Mesenchymal stem cell (in vitro differentiated cells and primary cell): ENCODE measurements at regions not wholly inside any gene's neighbourhood (a gene's known extent, or its start where the extent isn't known, plus 50 kb on each side); places are given as distances from the start of the nearest gene placed in this dataset.

Experiments used
- DNase-seq: peaks from one replicate; pipeline ENCODE4 v3.0.0-alpha.2; 2013
- H2AFZ ChIP-seq: one replicate; pipeline ENCODE4 v1.6.1; 2013; ENCODE audit warnings: low read depth, mild to moderate bottlenecking, control low read depth, inconsistent platforms, low read length, moderate library complexity
- H2AK5ac ChIP-seq: 2 replicates; pipeline ENCODE4 v1.6.1; 2013; ENCODE audit warnings: low read length, moderate library complexity, mild to moderate bottlenecking, inconsistent platforms; ENCODE audit not compliant: severe bottlenecking
- H2BK120ac ChIP-seq: one replicate; pipeline ENCODE4 v1.6.1; 2013; ENCODE audit warnings: low read depth, mild to moderate bottlenecking, inconsistent platforms, low read length, moderate library complexity
- H2BK12ac ChIP-seq, 2 experiments: one replicate each; pipeline ENCODE4 v1.6.1; 2013; ENCODE audit warnings: inconsistent platforms in 2 of 2, low read length in 2 of 2, mild to moderate bottlenecking in 2 of 2, moderate library complexity in 2 of 2, control low read depth in 1 of 2
- H2BK15ac ChIP-seq: one replicate; pipeline ENCODE4 v1.6.1; 2013; ENCODE audit warnings: mild to moderate bottlenecking, low read depth, inconsistent platforms; ENCODE audit not compliant: poor library complexity, severe bottlenecking
- H2BK5ac ChIP-seq: 2 replicates; pipeline ENCODE4 v1.6.1; 2013; ENCODE audit warnings: low read depth, mild to moderate bottlenecking, low read length, control low read depth, inconsistent platforms; ENCODE audit not compliant: poor library complexity, severe bottlenecking
- H3K14ac ChIP-seq, 2 experiments: one replicate each; pipeline ENCODE4 v1.6.1; 2013; ENCODE audit warnings: inconsistent platforms in 2 of 2, low read length in 2 of 2, control low read depth in 1 of 2, mild to moderate bottlenecking in 1 of 2, moderate library complexity in 1 of 2
- H3K18ac ChIP-seq, 2 experiments: one replicate each; pipeline ENCODE4 v1.6.1; 2013; ENCODE audit warnings: inconsistent platforms in 2 of 2, low read length in 2 of 2, control low read depth in 1 of 2, low read depth in 1 of 2, mild to moderate bottlenecking in 1 of 2
- H3K23ac ChIP-seq, 2 experiments: one replicate each; pipeline ENCODE4 v1.6.1; 2013; ENCODE audit warnings: inconsistent platforms in 2 of 2, low read length in 2 of 2, mild to moderate bottlenecking in 2 of 2, moderate library complexity in 2 of 2, control low read depth in 1 of 2
- H3K27ac ChIP-seq: 2 replicates; pipeline ENCODE4 v1.5.1; 2013; ENCODE audit warnings: mild to moderate bottlenecking, moderate library complexity, low read length, control low read depth, inconsistent platforms; ENCODE audit not compliant: poor library complexity, severe bottlenecking
- H3K27me3 ChIP-seq, 2 experiments: 2 replicates each; pipeline versions ENCODE4 v1.6.1 to v1.7.0; 2013; ENCODE audit warnings: low read length in 2 of 2, mild to moderate bottlenecking in 2 of 2, moderate library complexity in 2 of 2, control low read depth in 1 of 2, inconsistent platforms in 1 of 2; ENCODE audit not compliant: control insufficient read depth in 1 of 2, insufficient read depth in 1 of 2
- H3K36me3 ChIP-seq, 2 experiments: 2 replicates each; pipeline versions ENCODE4 v1.6.1 to v1.7.0; 2013; ENCODE audit warnings: low read length in 2 of 2, control low read depth in 1 of 2, inconsistent platforms in 1 of 2, low read depth in 1 of 2, mild to moderate bottlenecking in 1 of 2; ENCODE audit not compliant: insufficient read depth in 2 of 2, control insufficient read depth in 1 of 2
- H3K4ac ChIP-seq, 2 experiments: one replicate each; pipeline ENCODE4 v1.6.1; 2013; ENCODE audit warnings: inconsistent platforms in 2 of 2, low read length in 2 of 2, mild to moderate bottlenecking in 2 of 2, moderate library complexity in 2 of 2, control low read depth in 1 of 2, low read depth in 1 of 2
- H3K4me1 ChIP-seq: 2 replicates; pipeline ENCODE4 v1.6.1; 2013; ENCODE audit warnings: low read depth, low read length, control low read depth; ENCODE audit not compliant: control insufficient read depth, insufficient read depth
- H3K4me2 ChIP-seq: 2 replicates; pipeline ENCODE4 v1.6.1; 2013; ENCODE audit warnings: low read length, mild to moderate bottlenecking, inconsistent platforms; ENCODE audit not compliant: poor library complexity, severe bottlenecking
- H3K4me3 ChIP-seq, 2 experiments: 2 replicates each; pipeline versions ENCODE4 v1.5.1 to v1.7.0; 2013; ENCODE audit warnings: low read length in 2 of 2, mild to moderate bottlenecking in 2 of 2, control low read depth in 1 of 2, low read depth in 1 of 2; ENCODE audit not compliant: insufficient read depth in 1 of 2
- H3K79me1 ChIP-seq: replicated peaks from 2 replicates; pipeline ENCODE4 v1.6.1; 2013; ENCODE audit warnings: mild to moderate bottlenecking, control low read depth, low read length, inconsistent platforms; ENCODE audit not compliant: poor library complexity, severe bottlenecking
- H3K9ac ChIP-seq: 2 replicates; pipeline ENCODE4 v1.7.0; 2013; ENCODE audit warnings: mild to moderate bottlenecking, low read length, moderate library complexity
- H3K9me3 ChIP-seq: 2 replicates; pipeline ENCODE4 v1.7.0; 2013; ENCODE audit warnings: mild to moderate bottlenecking, low read length; ENCODE audit not compliant: control insufficient read depth
- H4K8ac ChIP-seq: one replicate; pipeline ENCODE4 v1.6.1; 2013; ENCODE audit warnings: inconsistent platforms, mild to moderate bottlenecking, low read length, moderate library complexity
- H4K91ac ChIP-seq: one replicate; pipeline ENCODE4 v1.6.1; 2013; ENCODE audit warnings: mild to moderate bottlenecking, low read length, inconsistent platforms
- WGBS: methylation state at CpG from one replicate; pipeline ENCODE4 v1.1.7; 2013; ENCODE audit warnings: mixed read lengths; 5-methylcytosine and 5-hydroxymethylcytosine counted together

DNA sequence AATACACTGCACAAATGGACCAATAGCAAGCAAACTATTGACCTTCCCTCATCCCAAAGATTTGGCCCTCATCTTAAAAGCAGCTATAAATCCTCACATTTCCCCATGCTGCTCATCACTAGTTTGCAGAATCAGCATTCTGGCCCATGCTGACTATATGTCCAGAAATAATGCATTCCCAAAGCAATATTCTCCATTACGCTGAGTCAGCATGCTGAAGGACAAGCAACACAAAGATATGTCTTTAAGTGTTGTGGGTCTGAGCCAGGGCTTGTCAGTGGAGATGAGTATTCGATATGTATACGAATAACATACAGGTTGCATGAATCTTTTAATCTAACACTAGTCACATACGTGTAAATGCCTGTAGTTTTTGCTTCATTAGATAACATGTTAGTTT is 1045.0 kb upstream of the DDX18 start:
- Histone ChIP-seq H3K14ac (no peak overlapping the region), H2AK5ac (no peak overlapping the region), H3K4me1 (no peaks in the 10 kb centered on the region), H2BK15ac (no peak overlapping the region), H3K4ac (no peak overlapping the region), H3K18ac (no peak overlapping the region), H3K9ac (no peak overlapping the region), H4K91ac (no peak overlapping the region), H2BK12ac (no peak overlapping the region), H3K79me1 (no peaks in the 10 kb centered on the region), H3K9me3 (peaks cover 9% of the 10 kb centered on the region), H3K27me3 (no peaks in the 10 kb centered on the region), H3K23ac (no peak overlapping the region), H2BK120ac (no peak overlapping the region), H3K4me3 (no peak overlapping the region), H3K36me3 (no peaks in the 10 kb centered on the region), H4K8ac (no peak overlapping the region), H3K4me2 (no peak overlapping the region), H2BK5ac (no peak overlapping the region), H3K27ac (no peak overlapping the region), H2AFZ (no peak overlapping the region)
- 89% methylated on average over 2 of the region's 4 CpGs for WGBS
- no peak for DNase-seq

DNA sequence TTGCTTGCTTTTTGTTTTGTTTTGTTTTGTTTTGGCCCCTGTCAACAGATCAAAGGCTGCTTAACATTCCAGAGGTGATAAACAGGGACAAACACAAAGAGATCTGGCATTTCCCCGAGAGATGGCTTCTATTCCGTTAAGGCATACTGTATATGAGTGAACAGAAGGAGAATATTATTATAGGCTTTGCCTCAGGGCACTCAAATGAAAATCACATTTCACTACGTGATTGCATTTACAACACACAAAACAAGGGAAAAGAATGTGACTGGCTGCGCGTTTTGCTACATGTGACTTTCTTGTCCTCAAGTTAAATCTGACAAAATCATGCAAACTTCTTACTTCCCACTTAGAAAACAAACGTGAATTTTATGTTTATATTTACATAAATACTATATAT is 1037.9 kb upstream of the DDX18 start:
- Histone ChIP-seq H3K4ac (no peak overlapping the region), H3K4me3 (no peak overlapping the region)

DNA sequence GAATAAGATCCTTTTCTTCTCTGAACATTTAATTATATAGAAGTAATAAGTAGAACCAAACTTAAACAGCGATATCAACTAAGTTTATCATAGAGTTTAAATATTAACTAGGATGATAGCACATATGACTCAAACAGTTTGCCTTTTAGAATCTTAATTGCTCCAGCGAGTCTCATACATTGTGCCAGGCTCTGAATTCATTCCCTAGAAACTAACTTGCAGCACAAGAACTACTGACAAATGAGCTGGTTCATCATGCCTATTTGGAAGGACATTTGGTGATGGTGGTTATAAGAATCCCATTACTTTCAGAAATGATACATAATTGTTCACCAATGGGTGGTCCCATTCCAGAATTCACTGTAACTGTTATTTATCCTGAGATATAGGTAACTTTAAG is 1026.6 kb upstream of the DDX18 start:
- Histone ChIP-seq H3K18ac (no peak overlapping the region), H3K4me3 (no peak overlapping the region), H3K27ac (no peak overlapping the region), H2BK12ac (no peak overlapping the region), H3K9ac (no peak overlapping the region), H3K36me3 (no peaks in the 10 kb centered on the region), H3K79me1 (no peaks in the 10 kb centered on the region), H3K4ac (no peak overlapping the region), H2AFZ (no peak overlapping the region), H3K27me3 (no peaks in the 10 kb centered on the region), H3K4me2 (no peak overlapping the region), H2BK15ac (no peak overlapping the region), H2BK5ac (no peak overlapping the region), H2AK5ac (no peak overlapping the region), H3K4me1 (no peaks in the 10 kb centered on the region), H2BK120ac (no peak overlapping the region), H3K14ac (no peak overlapping the region), H3K23ac (no peak overlapping the region), H4K91ac (no peak overlapping the region), H3K9me3 (peaks cover 15% of the 10 kb centered on the region), H4K8ac (no peak overlapping the region)
- no peak for DNase-seq
- WGBS, result no CpG with 5 or more reads among the region's 2 CpGs

More for the DNA sequence above, 1037.9 kb upstream of the DDX18 start:
- no peak overlapping the region for H3K18ac ChIP-seq
- no peak overlapping the region for H2BK120ac ChIP-seq
- no peak for DNase-seq
- no peak overlapping the region for H2AFZ ChIP-seq
- H2BK15ac ChIP-seq, result no peak overlapping the region
- H3K9ac ChIP-seq, result no peak overlapping the region
- H3K4me2 ChIP-seq, result no peak overlapping the region
- no peak overlapping the region for H2BK12ac ChIP-seq
- no peak overlapping the region for H2AK5ac ChIP-seq
- no peaks in the 10 kb centered on the region for H3K79me1 ChIP-seq
- no peak overlapping the region for H4K91ac ChIP-seq
- no peaks in the 10 kb centered on the region for H3K27me3 ChIP-seq
- WGBS, result 91% methylated on average over 2 of the region's 6 CpGs
- no peaks in the 10 kb centered on the region for H3K4me1 ChIP-seq
- peaks cover 6% of the 10 kb centered on the region for H3K9me3 ChIP-seq
- no peak overlapping the region for H3K23ac ChIP-seq
- no peak overlapping the region for H4K8ac ChIP-seq
- H3K27ac ChIP-seq, result no peak overlapping the region
- no peak overlapping the region for H2BK5ac ChIP-seq
- H3K14ac ChIP-seq, result no peak overlapping the region
- no peaks in the 10 kb centered on the region for H3K36me3 ChIP-seq

DNA sequence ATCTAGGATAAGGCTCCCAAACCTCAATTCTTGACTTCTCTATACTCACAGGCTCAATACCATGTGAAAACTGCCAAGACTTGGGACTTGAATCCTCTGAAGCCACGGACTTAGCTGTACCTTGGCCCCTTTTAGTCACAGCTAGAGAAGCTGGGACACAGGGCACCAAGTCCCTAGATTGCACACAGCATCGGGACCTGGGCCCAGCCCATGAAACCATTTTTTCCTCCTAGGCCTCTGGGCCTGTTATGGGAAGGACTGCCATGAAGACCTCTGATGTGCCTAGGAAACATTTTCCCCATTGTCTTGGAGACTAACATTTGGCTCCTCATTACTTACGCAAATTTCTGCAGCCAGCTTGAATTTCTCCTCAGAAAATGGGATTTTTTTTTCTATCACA is 1011.8 kb upstream of the DDX18 start:
- H3K14ac ChIP-seq, result no peak overlapping the region
- no peak overlapping the region for H3K4me3 ChIP-seq
- H3K27me3 ChIP-seq, result no peaks in the 10 kb centered on the region
- no peak overlapping the region for H2AFZ ChIP-seq
- WGBS, result 64% methylated on average over 3 of the region's 3 CpGs
- H3K18ac ChIP-seq, result no peak overlapping the region
- H2BK15ac ChIP-seq, result no peak overlapping the region
- no peak overlapping the region for H3K27ac ChIP-seq
- H3K23ac ChIP-seq, result no peak overlapping the region
- no peak overlapping the region for H2AK5ac ChIP-seq
- no peak for DNase-seq
- H3K4me1 ChIP-seq, result no peaks in the 10 kb centered on the region
- peaks cover 32% of the 10 kb centered on the region for H3K9me3 ChIP-seq
- no peak overlapping the region for H3K4me2 ChIP-seq
- no peak overlapping the region for H2BK12ac ChIP-seq
- H4K91ac ChIP-seq, result no peak overlapping the region
- H3K4ac ChIP-seq, result no peak overlapping the region
- H3K79me1 ChIP-seq, result no peaks in the 10 kb centered on the region
- no peak overlapping the region for H4K8ac ChIP-seq
- H3K9ac ChIP-seq, result no peak overlapping the region
- H3K36me3 ChIP-seq, result no peaks in the 10 kb centered on the region
- H2BK5ac ChIP-seq, result no peak overlapping the region
- no peak overlapping the region for H2BK120ac ChIP-seq
